ENCODE measurements at regions not wholly inside any gene's neighbourhood (a gene's known extent, or its start where the extent isn't known, plus 50 kb on each side); places are given as distances from the start of the nearest gene placed in this dataset.

DNA sequence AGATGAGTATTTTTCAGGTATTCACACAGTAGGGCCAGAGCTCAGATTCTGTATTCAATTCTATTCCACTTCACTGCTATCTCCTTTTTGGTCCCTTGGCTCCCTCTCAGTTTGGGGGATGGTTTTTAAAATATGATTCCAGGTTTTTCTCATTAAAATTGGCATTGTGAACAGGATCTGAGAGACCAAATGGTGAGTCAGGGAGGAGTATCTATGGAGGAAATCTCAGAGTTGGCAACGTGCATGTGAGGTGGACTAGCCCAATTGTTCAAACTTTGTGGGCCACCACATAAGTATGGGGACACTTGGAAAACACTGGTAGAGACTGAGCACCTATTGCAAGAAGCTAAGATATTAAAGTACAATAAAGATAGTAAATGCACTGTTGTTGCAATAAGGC, 53.9 kb upstream of the TTC14 start:
- no peak overlapping the region for H3K4me3 Mint-ChIP-seq
- H3K9me3 Mint-ChIP-seq, result no peaks in the 10 kb centered on the region
- POLR2A ChIA-PET, result no interaction called here
- ATAC-seq (no peak), DNase-seq (no peak)
- H3K36me3 Mint-ChIP-seq, result no peaks in the 10 kb centered on the region
- H3K4me1 Mint-ChIP-seq, result no peaks in the 10 kb centered on the region
- peaks cover 7 to 20% (median 10%) of the 10 kb centered on the region in 5 donors for H3K27me3 Mint-ChIP-seq
- no peak overlapping the region for H3K27ac Mint-ChIP-seq
